K562 (cell line): ENCODE measurements at regions not wholly inside any gene's neighbourhood (a gene's known extent, or its start where the extent isn't known, plus 50 kb on each side); places are given as distances from the start of the nearest gene placed in this dataset.

Source experiments
- ATAC-seq: fragments of 200-7000 bp; cut with Tn5 transposase; 3 replicates; pipeline ENCODE4 v1.9.1; 2020; ENCODE audit warnings: moderate library complexity
- BruUV-seq: library from RNA; stranded (reverse); fragments of 400-500 nt; replicated peaks from 2 replicates; lab custom pipeline; 2021; lab: Mats Ljungman, UMichigan
- CTCF ChIA-PET: fragments of 300-600 bp; formaldehyde crosslinking; extraction: SDS; loops from one replicate; lab custom pipeline; 2021; ENCODE audit warnings: low intra/inter-chr PET ratio; lab: Yijun Ruan, JAX
- POLR2A ChIA-PET: fragments of 300-600, 350-650 bp; sonication (Branson Sonifier 250); formaldehyde crosslinking; extraction: SDS; loops from one replicate; lab custom pipeline; 2021; ENCODE audit warnings: antibody characterized with exemption, inconsistent platforms; lab: Yijun Ruan, JAX
- DNase-seq, 4 experiments: peaks; one replicate each; pipeline versions ENCODE4 v3.0.0 to v3.0.0-alpha.2; 2011 to 2018; ENCODE audit warnings: low spot score in 3 of 4, mixed read lengths in 3 of 4; ENCODE audit errors: extremely low read depth in 1 of 4
- FAIRE-seq: peaks from 2 replicates; lab custom pipeline; 2011; peaks lifted over from hg19 to GRCh38; lab: Jason Lieb, UNC
- H2AFZ ChIP-seq: 2 replicates; pipeline ENCODE4 v1.6.0; 2011; ENCODE audit warnings: low read depth, low read length, control low read depth, inconsistent platforms
- H3K27ac ChIP-seq: fragments of 200-600 bp; 3 replicates; pipeline ENCODE4 v1.8.0; 2011; ENCODE audit warnings: low read depth, mild to moderate bottlenecking, control low read depth, inconsistent platforms, low read length, moderate library complexity, mixed read lengths; ENCODE audit errors: extremely low read depth
- H3K27me3 ChIP-seq, 2 experiments: fragments of 300-600 bp in 1 of 2; 2 replicates in 1 of 2; 3 replicates in 1 of 2; pipeline versions ENCODE4 v1.6.0 to v1.8.0; 2011; ENCODE audit warnings: inconsistent platforms in 2 of 2, low read length in 2 of 2, mild to moderate bottlenecking in 1 of 2, mixed read lengths in 1 of 2, moderate library complexity in 1 of 2; ENCODE audit not compliant: control insufficient read depth in 2 of 2, insufficient read depth in 2 of 2
- H3K36me3 ChIP-seq: fragments of 300-600 bp; 3 replicates; pipeline ENCODE4 v1.8.0; 2011; ENCODE audit warnings: mild to moderate bottlenecking, low read length, inconsistent platforms; ENCODE audit not compliant: control insufficient read depth, insufficient read depth
- H3K4me1 ChIP-seq, 2 experiments: fragments of 200-600 bp in 1 of 2; replicated peaks in 1 of 2; 2 replicates in 1 of 2; 3 replicates in 1 of 2; pipeline versions ENCODE4 v1.5.1 to v1.8.0; 2011; ENCODE audit warnings: inconsistent platforms in 2 of 2, low read length in 2 of 2, mild to moderate bottlenecking in 1 of 2, mixed read lengths in 1 of 2, moderate library complexity in 1 of 2; ENCODE audit not compliant: control insufficient read depth in 2 of 2, insufficient read depth in 2 of 2
- H3K4me2 ChIP-seq: 2 replicates; pipeline ENCODE4 v1.6.1; 2011; ENCODE audit warnings: low read length, control low read depth, inconsistent platforms, mixed read lengths; ENCODE audit not compliant: insufficient read depth
- H3K4me3 ChIP-seq: fragments of 200-600 bp; sonication (generic), shearing (Covaris generic); 2 replicates; pipeline ENCODE4 v1.5.1; 2016; ENCODE audit warnings: control low read depth, inconsistent platforms
- H3K79me2 ChIP-seq: fragments of 200-600 bp; 3 replicates; pipeline ENCODE4 v1.8.0; 2011; ENCODE audit warnings: low read length, inconsistent platforms; ENCODE audit not compliant: control insufficient read depth, insufficient read depth
- H3K9ac ChIP-seq, 2 experiments: 2 replicates each; pipeline versions ENCODE4 v1.6.0 to v1.6.1; 2011; ENCODE audit warnings: low read depth in 2 of 2, low read length in 2 of 2, control low read depth in 1 of 2, inconsistent platforms in 1 of 2, mild to moderate bottlenecking in 1 of 2, mixed read lengths in 1 of 2; ENCODE audit not compliant: insufficient read depth in 1 of 2
- H3K9me1 ChIP-seq: one replicate; pipeline ENCODE4 v1.6.0; 2011; ENCODE audit warnings: inconsistent platforms, mild to moderate bottlenecking, low read length, moderate library complexity; ENCODE audit not compliant: control insufficient read depth, insufficient read depth
- H3K9me3 ChIP-seq: replicated peaks from 2 replicates; pipeline ENCODE4 v1.5.1; 2011; ENCODE audit warnings: low read depth, low read length, inconsistent platforms; ENCODE audit not compliant: control insufficient read depth, insufficient read depth
- H4K20me1 ChIP-seq: replicated peaks from 2 replicates; pipeline ENCODE4 v1.6.1; 2011; ENCODE audit warnings: low read length, inconsistent platforms, mixed read lengths; ENCODE audit not compliant: control insufficient read depth, insufficient read depth
- ARID2 ChIP-seq: fragments of 450-650 bp; IDR thresholded peaks from 2 replicates; pipeline ENCODE4 v1.6.1; 2017; ENCODE audit warnings: antibody characterized with exemption, mild to moderate bottlenecking
- CCAR2 ChIP-seq: fragments of 200-400 bp; formaldehyde crosslinking; IDR thresholded peaks from 2 replicates; pipeline ENCODE4 v1.6.1; 2017; ENCODE audit warnings: mild to moderate bottlenecking, low read depth, low read length
- CCNT2 ChIP-seq: IDR thresholded peaks from 2 replicates; pipeline ENCODE4 v1.6.1; 2011; ENCODE audit warnings: borderline replicate concordance, low read depth, mild to moderate bottlenecking, moderate library complexity, mixed read lengths, low read length; ENCODE audit not compliant: insufficient read length; ENCODE audit errors: extremely low read depth
- CHAMP1 ChIP-seq: fragments of 450-650 bp; IDR thresholded peaks from 2 replicates; pipeline ENCODE4 v1.6.1; 2016; ENCODE audit warnings: mild to moderate bottlenecking
- KAT2B ChIP-seq: IDR thresholded peaks from one replicate; pipeline ENCODE4 v1.6.1; 2012; ENCODE audit warnings: low read depth, mild to moderate bottlenecking, control low read depth, inconsistent platforms, low read length, moderate library complexity
- TBP ChIP-seq: optimal IDR thresholded peaks from 2 replicates; pipeline ENCODE3; 2011; ENCODE audit warnings: low read depth, low read length, improper control_type of control experiment
- TRIM24 ChIP-seq, 2 experiments: fragments of 450-650 bp; IDR thresholded peaks; 2 replicates each; pipeline ENCODE4 v1.6.1; 2016
- ZFP30 ChIP-seq: fragments of 250-450 bp; sonication (Bioruptor Pico); IDR thresholded peaks from 2 replicates; pipeline ENCODE4 v1.8.0; 2022; ENCODE audit warnings: moderate library complexity, mild to moderate bottlenecking, inconsistent platforms, borderline replicate concordance
- ZNF140 ChIP-seq: fragments of 250-450 bp; sonication (Bioruptor Pico); IDR thresholded peaks from 2 replicates; pipeline ENCODE4 v1.8.0; 2021; ENCODE audit warnings: moderate library complexity, mild to moderate bottlenecking, inconsistent platforms
- WGBS: fragments of 100-300 bp; shearing (Covaris generic); methylation state at CpG from one replicate; pipeline ENCODE4 v1.1.6; 2016; ENCODE audit warnings: low coverage, mixed read lengths; ENCODE audit not compliant: insufficient coverage; ENCODE audit errors: missing lambda C conversion rate; 5-methylcytosine and 5-hydroxymethylcytosine counted together
- in situ Hi-C: fragments of 300-500 bp; cut with MboI; formaldehyde crosslinking; loops from 4 replicates; pipeline ENCODE4 v1.15.0; 2018; ENCODE audit warnings: inconsistent platforms, mixed read lengths
- intact Hi-C: fragments of 100-400 bp; cut with micrococcal nuclease; formaldehyde crosslinking; loops from 2 replicates; pipeline ENCODE4 v1.14.2; 2022
- TF ChIP-seq, protein P1 (sequence below), 2 experiments: IDR thresholded peaks in 1 of 2; conservative IDR thresholded peaks in 1 of 2; 2 replicates each; pipeline ENCODE4 v1.6.1; 2016; ENCODE audit warnings: low read depth in 2 of 2, mild to moderate bottlenecking in 1 of 2, missing compliant biosample characterization in 1 of 2, missing genetic modification characterization in 1 of 2, moderate library complexity in 1 of 2
- TF ChIP-seq, protein P2 (sequence below): sonication (generic); formaldehyde crosslinking; IDR thresholded peaks from 2 replicates; pipeline ENCODE4 v1.8.1; 2023; ENCODE audit warnings: missing genetic modification reagents, mild to moderate bottlenecking, borderline replicate concordance

DNA sequence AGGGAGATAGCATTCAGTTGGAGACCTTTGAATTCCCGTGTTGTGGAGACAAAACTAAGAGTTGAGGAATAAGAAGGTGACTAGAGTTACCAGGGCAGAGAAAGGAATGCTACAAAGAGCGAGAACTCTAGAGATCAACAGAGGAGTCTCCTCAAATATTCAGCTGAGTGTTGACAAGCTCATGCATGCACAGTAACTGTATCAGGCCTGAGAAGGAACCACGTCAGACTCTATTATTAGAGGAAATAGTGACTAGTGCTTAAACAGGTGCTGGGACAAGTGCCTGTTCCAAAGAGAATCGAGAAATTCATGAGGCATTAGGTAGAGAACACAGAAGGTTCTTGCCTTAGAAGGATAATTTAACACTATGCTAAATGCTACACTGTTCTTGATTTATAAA, 333.8 kb upstream of the CHORDC1 start (continued):
- TF ChIP-seq, protein P1, sequence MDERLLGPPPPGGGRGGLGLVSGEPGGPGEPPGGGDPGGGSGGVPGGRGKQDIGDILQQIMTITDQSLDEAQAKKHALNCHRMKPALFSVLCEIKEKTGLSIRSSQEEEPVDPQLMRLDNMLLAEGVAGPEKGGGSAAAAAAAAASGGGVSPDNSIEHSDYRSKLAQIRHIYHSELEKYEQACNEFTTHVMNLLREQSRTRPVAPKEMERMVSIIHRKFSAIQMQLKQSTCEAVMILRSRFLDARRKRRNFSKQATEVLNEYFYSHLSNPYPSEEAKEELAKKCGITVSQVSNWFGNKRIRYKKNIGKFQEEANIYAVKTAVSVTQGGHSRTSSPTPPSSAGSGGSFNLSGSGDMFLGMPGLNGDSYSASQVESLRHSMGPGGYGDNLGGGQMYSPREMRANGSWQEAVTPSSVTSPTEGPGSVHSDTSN (CRISPR knock-in tag; IDR thresholded peaks at IDR 0.05; ENCODE audit: low read depth): no peak
- TF ChIP-seq, protein P1 (tag; conservative IDR thresholded peaks at IDR 0.05; ENCODE audit: low read depth): no peak
- TF ChIP-seq TRIM24 (IDR thresholded peaks at IDR 0.05): no peak
- TF ChIP-seq TBP: no peak
- no peak for TF ChIP-seq CCAR2

DNA sequence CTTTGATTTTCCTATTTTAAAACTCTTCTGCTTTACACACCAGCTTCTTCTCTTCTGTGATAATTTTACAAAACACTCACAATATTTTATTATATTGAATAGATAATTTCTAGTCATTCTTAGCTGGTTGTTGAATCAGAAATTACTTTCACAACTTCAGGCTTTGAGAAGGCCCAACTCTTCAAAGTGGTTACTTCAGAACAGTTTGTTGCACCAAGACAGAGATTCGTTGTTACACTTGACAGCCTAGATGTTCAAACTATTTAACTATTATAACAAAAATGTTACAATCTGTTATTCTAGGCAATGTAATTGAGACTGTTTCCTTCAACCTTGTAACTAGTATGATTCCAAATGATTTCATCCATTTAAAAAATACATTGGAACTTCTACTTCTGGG, 333.2 kb upstream of the CHORDC1 start:
- Histone ChIP-seq H3K36me3 (no peaks in the 10 kb centered on the region), H4K20me1 (no peaks in the 10 kb centered on the region), H3K4me1 (no peaks in the 10 kb centered on the region), H3K9me3 (no peaks in the 10 kb centered on the region), H3K9me1 (no peaks in the 10 kb centered on the region), H3K27me3 (no peaks in the 10 kb centered on the region), H3K27ac (no peak overlapping the region), H3K4me3 (no peak overlapping the region), H3K4me2 (no peak overlapping the region), H3K79me2 (no peaks in the 10 kb centered on the region), H2AFZ (no peak overlapping the region), H3K9ac (no peak overlapping the region)
- ChIA-PET POLR2A (no interaction called here), CTCF (no interaction called here)
- intact Hi-C loops: no loop called here
- FAIRE-seq (no peak), ATAC-seq (no peak), DNase-seq (no peak)
- no TSS peak for BruUV-seq
- 0% methylated on average over 1 of the region's 1 CpG for WGBS
- in situ Hi-C loops: no loop called here
- TF ChIP-seq ARID2 (no peak), CCNT2 (no peak), CHAMP1 (no peak), ZFP30 (CRISPR knock-in tag) (no peak), KAT2B (no peak), ZNF140 (CRISPR knock-in tag) (no peak)
- TF ChIP-seq, protein P2, sequence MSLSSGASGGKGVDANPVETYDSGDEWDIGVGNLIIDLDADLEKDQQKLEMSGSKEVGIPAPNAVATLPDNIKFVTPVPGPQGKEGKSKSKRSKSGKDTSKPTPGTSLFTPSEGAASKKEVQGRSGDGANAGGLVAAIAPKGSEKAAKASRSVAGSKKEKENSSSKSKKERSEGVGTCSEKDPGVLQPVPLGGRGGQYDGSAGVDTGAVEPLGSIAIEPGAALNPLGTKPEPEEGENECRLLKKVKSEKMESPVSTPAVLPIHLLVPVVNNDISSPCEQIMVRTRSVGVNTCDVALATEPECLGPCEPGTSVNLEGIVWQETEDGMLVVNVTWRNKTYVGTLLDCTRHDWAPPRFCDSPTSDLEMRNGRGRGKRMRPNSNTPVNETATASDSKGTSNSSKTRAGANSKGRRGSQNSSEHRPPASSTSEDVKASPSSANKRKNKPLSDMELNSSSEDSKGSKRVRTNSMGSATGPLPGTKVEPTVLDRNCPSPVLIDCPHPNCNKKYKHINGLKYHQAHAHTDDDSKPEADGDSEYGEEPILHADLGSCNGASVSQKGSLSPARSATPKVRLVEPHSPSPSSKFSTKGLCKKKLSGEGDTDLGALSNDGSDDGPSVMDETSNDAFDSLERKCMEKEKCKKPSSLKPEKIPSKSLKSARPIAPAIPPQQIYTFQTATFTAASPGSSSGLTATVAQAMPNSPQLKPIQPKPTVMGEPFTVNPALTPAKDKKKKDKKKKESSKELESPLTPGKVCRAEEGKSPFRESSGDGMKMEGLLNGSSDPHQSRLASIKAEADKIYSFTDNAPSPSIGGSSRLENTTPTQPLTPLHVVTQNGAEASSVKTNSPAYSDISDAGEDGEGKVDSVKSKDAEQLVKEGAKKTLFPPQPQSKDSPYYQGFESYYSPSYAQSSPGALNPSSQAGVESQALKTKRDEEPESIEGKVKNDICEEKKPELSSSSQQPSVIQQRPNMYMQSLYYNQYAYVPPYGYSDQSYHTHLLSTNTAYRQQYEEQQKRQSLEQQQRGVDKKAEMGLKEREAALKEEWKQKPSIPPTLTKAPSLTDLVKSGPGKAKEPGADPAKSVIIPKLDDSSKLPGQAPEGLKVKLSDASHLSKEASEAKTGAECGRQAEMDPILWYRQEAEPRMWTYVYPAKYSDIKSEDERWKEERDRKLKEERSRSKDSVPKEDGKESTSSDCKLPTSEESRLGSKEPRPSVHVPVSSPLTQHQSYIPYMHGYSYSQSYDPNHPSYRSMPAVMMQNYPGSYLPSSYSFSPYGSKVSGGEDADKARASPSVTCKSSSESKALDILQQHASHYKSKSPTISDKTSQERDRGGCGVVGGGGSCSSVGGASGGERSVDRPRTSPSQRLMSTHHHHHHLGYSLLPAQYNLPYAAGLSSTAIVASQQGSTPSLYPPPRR: no peak
